ENCODE measurements at regions not wholly inside any gene's neighbourhood (a gene's known extent, or its start where the extent isn't known, plus 50 kb on each side); places are given as distances from the start of the nearest gene placed in this dataset.
A peak's percentile ranks its signal among the peaks of the same experiment; 100 is the strongest.

DNA sequence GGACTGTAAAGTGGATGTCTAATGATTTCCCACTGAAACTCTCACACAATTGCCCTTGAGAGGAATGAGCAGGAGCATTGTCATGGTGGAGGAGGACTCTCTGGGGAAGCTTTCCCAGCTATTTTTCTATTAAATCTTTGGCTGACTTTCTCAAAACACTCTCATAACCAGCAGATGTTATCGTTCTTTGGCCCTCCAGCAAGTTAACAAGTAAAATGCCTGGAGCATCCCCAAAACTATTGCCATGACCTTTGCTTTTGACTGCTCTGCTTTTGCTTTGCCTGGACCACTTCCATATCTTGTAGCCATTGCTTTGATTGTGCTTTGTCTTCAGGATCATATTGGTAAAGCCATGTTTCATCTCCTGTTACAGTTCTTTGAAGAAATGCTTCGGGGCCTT lies 120.2 kb upstream of the PDE5A start:
- Histone ChIP-seq H3K36me3 (ENCODE audit: control insufficient read depth, insufficient read depth, low read length) (no peaks in the 10 kb centered on the region), H3K27me3 (ENCODE audit: control insufficient read depth, insufficient read depth, low read length) (no peaks in the 10 kb centered on the region), H2AK9ac (replicated peaks; ENCODE audit: low read depth, low read length, poor library complexity) (no peak overlapping the region), H2BK5ac (ENCODE audit: low read depth, low read length, poor library complexity, severe bottlenecking) (peak overlapping the region; percentile 73), H3K56ac (ENCODE audit: extremely low read depth, insufficient read depth, low read length) (no peak overlapping the region), H3K14ac (replicated peaks; ENCODE audit: low read depth, low read length) (no peak overlapping the region; the same call in 1 of the 2 replicates), H3K23ac (ENCODE audit: low read depth, low read length) (no peak overlapping the region), H3K4me3 (ENCODE audit: insufficient read depth, low read depth, low read length) (no peak overlapping the region), H3K9me1 (ENCODE audit: insufficient read depth, low read length) (no peaks in the 10 kb centered on the region; the same call in 1 of the 2 replicates), H3K79me1 (ENCODE audit: low read depth in 1 of 2, low read length in 2 of 2) (no peaks in the 10 kb centered on the region), H3K9me3 (ENCODE audit: control insufficient read depth, insufficient read depth, low read length) (no peaks in the 10 kb centered on the region), H3K4ac (ENCODE audit: low read depth, low read length) (peak overlapping the region; percentile 67; the same call in 1 of the 2 replicates), H4K91ac (ENCODE audit: insufficient read depth, low read depth, low read length) (peak overlapping the region; percentile 4; the same call in 1 of the 2 replicates), H3K4me1 (ENCODE audit: control insufficient read depth, insufficient read depth, low read length) (peaks cover 11% of the 10 kb centered on the region), H3K9ac (ENCODE audit: low read depth, low read length) (no peak overlapping the region), H3K18ac (ENCODE audit: low read depth, low read length) (peak overlapping the region; percentile 98), H2AK5ac (ENCODE audit: low read depth, low read length) (peak overlapping the region; percentile 34; the same call in 1 of the 2 replicates), H2AFZ (replicated peaks; ENCODE audit: low read length, poor library complexity) (no peak overlapping the region), H4K5ac (ENCODE audit: low read depth, low read length) (peak overlapping the region; percentile 61), H2BK120ac (ENCODE audit: low read depth, low read length) (peak overlapping the region; percentile 80; the same call in 1 of the 2 replicates), H3K4me2 (ENCODE audit: low read depth, low read length) (0 out of 2 replicates have a peak overlapping the region, but pooled peaks have one; percentile 28), H4K8ac (ENCODE audit: low read depth in 2 of 2, low read length in 2 of 2) (peak overlapping the region in 1 of 2 experiments; percentile 4; a peak in 1 of 4 replicates), H2BK20ac (ENCODE audit: low read depth, low read length) (peak overlapping the region; percentile 1; the same call in 1 of the 2 replicates), H4K20me1 (ENCODE audit: insufficient read depth, low read length) (no peaks in the 10 kb centered on the region), H2BK15ac (ENCODE audit: low read depth, low read length) (peak overlapping the region; percentile 0; the same call in 2 of the 3 replicates), H3K27ac (ENCODE audit: insufficient read depth, low read length) (peak overlapping the region; percentile 75; the same call in 1 of the 2 replicates)
- no peak for TF ChIP-seq BHLHE40 (IDR thresholded peaks at IDR 0.05; ENCODE audit: low read depth, low read length)
- TF ChIP-seq RAD21 (IDR thresholded peaks at IDR 0.05; ENCODE audit: low read length): no peak
- no peak for TF ChIP-seq POLR2A (IDR thresholded peaks at IDR 0.05; ENCODE audit: low read depth, low read length)
- TF ChIP-seq, protein P1, sequence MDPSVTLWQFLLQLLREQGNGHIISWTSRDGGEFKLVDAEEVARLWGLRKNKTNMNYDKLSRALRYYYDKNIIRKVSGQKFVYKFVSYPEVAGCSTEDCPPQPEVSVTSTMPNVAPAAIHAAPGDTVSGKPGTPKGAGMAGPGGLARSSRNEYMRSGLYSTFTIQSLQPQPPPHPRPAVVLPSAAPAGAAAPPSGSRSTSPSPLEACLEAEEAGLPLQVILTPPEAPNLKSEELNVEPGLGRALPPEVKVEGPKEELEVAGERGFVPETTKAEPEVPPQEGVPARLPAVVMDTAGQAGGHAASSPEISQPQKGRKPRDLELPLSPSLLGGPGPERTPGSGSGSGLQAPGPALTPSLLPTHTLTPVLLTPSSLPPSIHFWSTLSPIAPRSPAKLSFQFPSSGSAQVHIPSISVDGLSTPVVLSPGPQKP (IDR thresholded peaks at IDR 0.05; ENCODE audit: borderline replicate concordance, low read depth, low read length): no peak
- TF ChIP-seq CHD1 (IDR thresholded peaks at IDR 0.05; ENCODE audit: low read depth, low read length): no peak
- no peak for TF ChIP-seq RCOR1 (IDR thresholded peaks at IDR 0.05; ENCODE audit: insufficient replicate concordance, low read length)
- no peak for TF ChIP-seq NFE2L2 (IDR thresholded peaks at IDR 0.05; ENCODE audit: low read depth, low read length)
- TF ChIP-seq SMC3 (IDR thresholded peaks at IDR 0.05; ENCODE audit: low read depth, low read length): no peak
- TF ChIP-seq MAZ (IDR thresholded peaks at IDR 0.05; ENCODE audit: borderline replicate concordance, low read depth, low read length): no peak
- no peak for TF ChIP-seq MAFK (IDR thresholded peaks at IDR 0.05; ENCODE audit: low read depth, low read length)
- TF ChIP-seq RFX5 (IDR thresholded peaks at IDR 0.05; ENCODE audit: low read depth, low read length): no peak
- no peak for TF ChIP-seq MXI1 (IDR thresholded peaks at IDR 0.05; ENCODE audit: borderline replicate concordance, low read depth, low read length)
- TF ChIP-seq, protein P2, sequence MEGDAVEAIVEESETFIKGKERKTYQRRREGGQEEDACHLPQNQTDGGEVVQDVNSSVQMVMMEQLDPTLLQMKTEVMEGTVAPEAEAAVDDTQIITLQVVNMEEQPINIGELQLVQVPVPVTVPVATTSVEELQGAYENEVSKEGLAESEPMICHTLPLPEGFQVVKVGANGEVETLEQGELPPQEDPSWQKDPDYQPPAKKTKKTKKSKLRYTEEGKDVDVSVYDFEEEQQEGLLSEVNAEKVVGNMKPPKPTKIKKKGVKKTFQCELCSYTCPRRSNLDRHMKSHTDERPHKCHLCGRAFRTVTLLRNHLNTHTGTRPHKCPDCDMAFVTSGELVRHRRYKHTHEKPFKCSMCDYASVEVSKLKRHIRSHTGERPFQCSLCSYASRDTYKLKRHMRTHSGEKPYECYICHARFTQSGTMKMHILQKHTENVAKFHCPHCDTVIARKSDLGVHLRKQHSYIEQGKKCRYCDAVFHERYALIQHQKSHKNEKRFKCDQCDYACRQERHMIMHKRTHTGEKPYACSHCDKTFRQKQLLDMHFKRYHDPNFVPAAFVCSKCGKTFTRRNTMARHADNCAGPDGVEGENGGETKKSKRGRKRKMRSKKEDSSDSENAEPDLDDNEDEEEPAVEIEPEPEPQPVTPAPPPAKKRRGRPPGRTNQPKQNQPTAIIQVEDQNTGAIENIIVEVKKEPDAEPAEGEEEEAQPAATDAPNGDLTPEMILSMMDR (conservative IDR thresholded peaks at IDR 0.05; ENCODE audit: low read depth, low read length): no peak
- TF ChIP-seq CEBPB (IDR thresholded peaks at IDR 0.05; ENCODE audit: low read depth, low read length): no peak
- TF ChIP-seq, protein P3, sequence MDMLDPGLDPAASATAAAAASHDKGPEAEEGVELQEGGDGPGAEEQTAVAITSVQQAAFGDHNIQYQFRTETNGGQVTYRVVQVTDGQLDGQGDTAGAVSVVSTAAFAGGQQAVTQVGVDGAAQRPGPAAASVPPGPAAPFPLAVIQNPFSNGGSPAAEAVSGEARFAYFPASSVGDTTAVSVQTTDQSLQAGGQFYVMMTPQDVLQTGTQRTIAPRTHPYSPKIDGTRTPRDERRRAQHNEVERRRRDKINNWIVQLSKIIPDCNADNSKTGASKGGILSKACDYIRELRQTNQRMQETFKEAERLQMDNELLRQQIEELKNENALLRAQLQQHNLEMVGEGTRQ (IDR thresholded peaks at IDR 0.05; ENCODE audit: low read depth, low read length): no peak
- no peak for TF ChIP-seq FOS (IDR thresholded peaks at IDR 0.05; ENCODE audit: low read depth, low read length)
- in situ Hi-C loops (cut with MboI; ENCODE audit: low sequenced_read_pairs): no loop called here
- DNase-seq (peak; percentile 66), ATAC-seq (ENCODE audit: low read depth) (peak; percentile 50)
- POLR2A ChIA-PET (ENCODE audit: unreplicated experiment): no interaction called here
- intact Hi-C loops (cut with micrococcal nuclease): no loop called here
- no CpG with 5 or more reads among the region's 2 CpGs for WGBS, 2 experiments (ENCODE audit: extremely low coverage in 2 of 2, insufficient read length in 1 of 2)
- dilution Hi-C loops (cut with HindIII; ENCODE audit: low sequenced_read_pairs, unreplicated experiment): no loop called here
- BruUV-seq (replicated peaks): no TSS peak
- CTCF ChIA-PET: no interaction called here
